Mesothelial cell of epicardium (in vitro differentiated cells): ENCODE measurements at regions not wholly inside any gene's neighbourhood (a gene's known extent, or its start where the extent isn't known, plus 50 kb on each side); places are given as distances from the start of the nearest gene placed in this dataset.

ENCODE experiments used
- DNase-seq, 2 experiments: peaks; one replicate each; pipeline ENCODE4 v3.0.0; 2021; ENCODE audit warnings: low spot score in 2 of 2; ENCODE audit not compliant: unreplicated experiment in 2 of 2
- H3K27ac Mint-ChIP-seq: 2 replicates; pipeline ENCODE4 v1.8.0; 2021; ENCODE audit warnings: mixed read lengths
- H3K27me3 Mint-ChIP-seq: 2 replicates; pipeline ENCODE4 v1.8.0; 2021; ENCODE audit warnings: low read depth, mixed read lengths
- H3K36me3 Mint-ChIP-seq: 2 replicates; pipeline ENCODE4 v1.8.0; 2021; ENCODE audit warnings: mixed read lengths
- H3K4me1 Mint-ChIP-seq: 2 replicates; pipeline ENCODE4 v1.8.0; 2021; ENCODE audit warnings: mixed read lengths
- H3K4me3 Mint-ChIP-seq: 2 replicates; pipeline ENCODE4 v1.8.0; 2021; ENCODE audit warnings: mild to moderate bottlenecking, moderate library complexity, mixed read lengths
- H3K9me3 Mint-ChIP-seq: 2 replicates; pipeline ENCODE4 v1.8.0; 2021; ENCODE audit warnings: mixed read lengths
- CTCF ChIP-seq: fragments of 200-600 bp; sonication (generic); IDR thresholded peaks from one replicate; pipeline ENCODE4 v1.5.0; 2021; ENCODE audit warnings: antibody characterized with exemption; ENCODE audit not compliant: unreplicated experiment

GRCh38 chr1:168792142-168792541 is 63.1 kb upstream of the DPT start:
- no peaks in the 10 kb centered on the region for H3K27me3 Mint-ChIP-seq
- H3K4me3 Mint-ChIP-seq: no peak overlapping the region
- H3K9me3 Mint-ChIP-seq: no peaks in the 10 kb centered on the region
- no peak overlapping the region for H3K27ac Mint-ChIP-seq
- peaks cover 9% of the 10 kb centered on the region for H3K4me1 Mint-ChIP-seq
- no peaks in the 10 kb centered on the region for H3K36me3 Mint-ChIP-seq
- DNase-seq: no peak
- TF ChIP-seq CTCF: no peak

GRCh38 chr1:168792592-168793125 is 63.7 kb upstream of the DPT start:
- H3K4me1 Mint-ChIP-seq: peaks cover 9% of the 10 kb centered on the region
- H3K27me3 Mint-ChIP-seq: no peaks in the 10 kb centered on the region
- no peaks in the 10 kb centered on the region for H3K9me3 Mint-ChIP-seq
- no peak for TF ChIP-seq CTCF
- no peaks in the 10 kb centered on the region for H3K36me3 Mint-ChIP-seq
- no peak for DNase-seq
- peak overlapping the region; percentile 26 for H3K27ac Mint-ChIP-seq
- H3K4me3 Mint-ChIP-seq: no peak overlapping the region

- H3K4me1 Mint-ChIP-seq: peaks cover 9% of the 10 kb centered on the region
- H3K27me3 Mint-ChIP-seq: no peaks in the 10 kb centered on the region
- peaks cover 6% of the 10 kb centered on the region for H3K9me3 Mint-ChIP-seq
- TF ChIP-seq CTCF: no peak
- no peak overlapping the region for H3K27ac Mint-ChIP-seq
- DNase-seq: no peak
- H3K36me3 Mint-ChIP-seq: no peaks in the 10 kb centered on the region
- no peak overlapping the region for H3K4me3 Mint-ChIP-seq
Observed at GRCh38 chr1:168794057-168794456, 65.1 kb upstream of the DPT start.

- Mint-ChIP-seq H3K27me3 (no peaks in the 10 kb centered on the region), H3K4me1 (peaks cover 9% of the 10 kb centered on the region), H3K9me3 (peaks cover 6% of the 10 kb centered on the region), H3K27ac (no peak overlapping the region), H3K36me3 (no peaks in the 10 kb centered on the region), H3K4me3 (no peak overlapping the region)
- TF ChIP-seq CTCF: no peak
- DNase-seq: no peak
Observed at GRCh38 chr1:168795681-168796080, 66.7 kb upstream of the DPT start.

- Mint-ChIP-seq H3K27me3 (no peaks in the 10 kb centered on the region), H3K4me3 (no peak overlapping the region), H3K9me3 (peaks cover 6% of the 10 kb centered on the region), H3K27ac (no peak overlapping the region), H3K36me3 (no peaks in the 10 kb centered on the region), H3K4me1 (peaks cover 11% of the 10 kb centered on the region)
- DNase-seq: no peak
- TF ChIP-seq CTCF: no peak
Observed at GRCh38 chr1:168799927-168800605, 71.1 kb upstream of the DPT start.
